ENCODE measurements at regions not wholly inside any gene's neighbourhood (a gene's known extent, or its start where the extent isn't known, plus 50 kb on each side); places are given as distances from the start of the nearest gene placed in this dataset.

- H3K14ac ChIP-seq (ENCODE audit: low read length) = no peak overlapping the region
- H3K27ac ChIP-seq (ENCODE audit: low read depth, low read length) = no peak overlapping the region
- H3K9ac ChIP-seq (ENCODE audit: low read length) = no peak overlapping the region
- no peaks in the 10 kb centered on the region for H3K36me3 ChIP-seq (ENCODE audit: control insufficient read depth in 1 of 2, insufficient read depth in 2 of 2, low read length in 2 of 2)
- H2BK5ac ChIP-seq (ENCODE audit: low read depth, low read length, poor library complexity) = no peak overlapping the region
- no peak overlapping the region for H2BK120ac ChIP-seq (ENCODE audit: insufficient read depth, low read length, poor library complexity)
- no peak overlapping the region for H3K4me3 ChIP-seq (ENCODE audit: low read depth, low read length)
- H2AFZ ChIP-seq (ENCODE audit: insufficient read depth, low read length, poor library complexity) = no peak overlapping the region
- H2BK12ac ChIP-seq (ENCODE audit: low read length) = no peak overlapping the region
- H3K4me2 ChIP-seq (ENCODE audit: low read length) = no peak overlapping the region
- H4K12ac ChIP-seq (ENCODE audit: low read depth, low read length) = no peak overlapping the region
- H3K79me1 ChIP-seq (ENCODE audit: low read length) = no peaks in the 10 kb centered on the region
- peak in 1 of 2 donors; percentile 23 for DNase-seq
- no peak overlapping the region for H4K8ac ChIP-seq (ENCODE audit: low read depth, low read length)
- H3K4ac ChIP-seq (ENCODE audit: low read depth, low read length) = no peak overlapping the region
- no peak overlapping the region for H4K91ac ChIP-seq (ENCODE audit: low read depth, low read length)
- H3K27me3 ChIP-seq (ENCODE audit: insufficient read depth, low read length) = no peaks in the 10 kb centered on the region
- H3K9me3 ChIP-seq (ENCODE audit: insufficient read depth, low read depth, low read length) = peaks cover 2% of the 10 kb centered on the region
- H2AK5ac ChIP-seq (ENCODE audit: low read length) = no peak overlapping the region
- H3K23ac ChIP-seq (ENCODE audit: low read length) = no peak overlapping the region
- no peaks in the 10 kb centered on the region for H3K79me2 ChIP-seq (ENCODE audit: control insufficient read depth, insufficient read depth, low read length, poor library complexity)
- no peaks in the 10 kb centered on the region for H3K4me1 ChIP-seq (ENCODE audit: control insufficient read depth in 1 of 2, insufficient read depth in 2 of 2, low read length in 2 of 2)
- WGBS (ENCODE audit: extremely low coverage, insufficient coverage, insufficient read length) = no CpG with 5 or more reads among the region's 6 CpGs
- H3K18ac ChIP-seq (ENCODE audit: low read length) = no peak overlapping the region
These were observed 114.1 kb downstream of the GXYLT1 start for GRCh38 chr12:42030588-42030987.

GRCh38 chr12:42027546-42027945 is 117.1 kb downstream of the GXYLT1 start:
- H2AK5ac ChIP-seq (ENCODE audit: low read length) = no peak overlapping the region

GRCh38 chr12:42024495-42024830 is 120.2 kb downstream of the GXYLT1 start:
- no peak overlapping the region for H2BK12ac ChIP-seq (ENCODE audit: low read length)
- no CpG with 5 or more reads among the region's 3 CpGs for WGBS (ENCODE audit: extremely low coverage, insufficient coverage, insufficient read length)
- no peak overlapping the region for H2AFZ ChIP-seq (ENCODE audit: insufficient read depth, low read length, poor library complexity)
- no peak overlapping the region for H3K4me3 ChIP-seq (ENCODE audit: low read depth, low read length)
- no peak overlapping the region for H3K4me2 ChIP-seq (ENCODE audit: low read length)
- H3K4me1 ChIP-seq (ENCODE audit: control insufficient read depth in 1 of 2, insufficient read depth in 2 of 2, low read length in 2 of 2) = peaks cover 3 to 12% of the 10 kb centered on the region in 2 experiments
- no peak for DNase-seq
- H3K27ac ChIP-seq (ENCODE audit: low read depth, low read length) = no peak overlapping the region
- H4K8ac ChIP-seq (ENCODE audit: low read depth, low read length) = no peak overlapping the region
- H3K9ac ChIP-seq (ENCODE audit: low read length) = no peak overlapping the region
- no peak overlapping the region for H3K18ac ChIP-seq (ENCODE audit: low read length)
- H4K12ac ChIP-seq (ENCODE audit: low read depth, low read length) = no peak overlapping the region
- H2BK5ac ChIP-seq (ENCODE audit: low read depth, low read length, poor library complexity) = no peak overlapping the region
- peaks cover 2% of the 10 kb centered on the region for H3K9me3 ChIP-seq (ENCODE audit: insufficient read depth, low read depth, low read length)
- H4K91ac ChIP-seq (ENCODE audit: low read depth, low read length) = no peak overlapping the region
- no peaks in the 10 kb centered on the region for H3K27me3 ChIP-seq (ENCODE audit: insufficient read depth, low read length)
- no peak overlapping the region for H2BK120ac ChIP-seq (ENCODE audit: insufficient read depth, low read length, poor library complexity)
- no peaks in the 10 kb centered on the region for H3K79me2 ChIP-seq (ENCODE audit: control insufficient read depth, insufficient read depth, low read length, poor library complexity)
- H3K79me1 ChIP-seq (ENCODE audit: low read length) = peaks cover 5% of the 10 kb centered on the region
- H3K36me3 ChIP-seq (ENCODE audit: control insufficient read depth in 1 of 2, insufficient read depth in 2 of 2, low read length in 2 of 2) = no peaks in the 10 kb centered on the region
- H3K14ac ChIP-seq (ENCODE audit: low read length) = no peak overlapping the region
- no peak overlapping the region for H2AK5ac ChIP-seq (ENCODE audit: low read length)
- no peak overlapping the region for H3K23ac ChIP-seq (ENCODE audit: low read length)
- H3K4ac ChIP-seq (ENCODE audit: low read depth, low read length) = no peak overlapping the region

More at GRCh38 chr12:42027546-42027945, 117.1 kb downstream of the GXYLT1 start:
- H3K4me1 ChIP-seq (ENCODE audit: control insufficient read depth in 1 of 2, insufficient read depth in 2 of 2, low read length in 2 of 2) = peaks cover 0 to 5% of the 10 kb centered on the region in 2 experiments
- no peaks in the 10 kb centered on the region for H3K27me3 ChIP-seq (ENCODE audit: insufficient read depth, low read length)
- no peak overlapping the region for H2AFZ ChIP-seq (ENCODE audit: insufficient read depth, low read length, poor library complexity)
- H4K91ac ChIP-seq (ENCODE audit: low read depth, low read length) = no peak overlapping the region
- H3K27ac ChIP-seq (ENCODE audit: low read depth, low read length) = no peak overlapping the region
- peak overlapping the region; percentile 13 for H3K9ac ChIP-seq (ENCODE audit: low read length)
- no peak overlapping the region for H3K4me2 ChIP-seq (ENCODE audit: low read length)
- DNase-seq = no peak
- no peak overlapping the region for H2BK120ac ChIP-seq (ENCODE audit: insufficient read depth, low read length, poor library complexity)
- no peaks in the 10 kb centered on the region for H3K36me3 ChIP-seq (ENCODE audit: control insufficient read depth in 1 of 2, insufficient read depth in 2 of 2, low read length in 2 of 2)
- WGBS (ENCODE audit: extremely low coverage, insufficient coverage, insufficient read length) = no CpG with 5 or more reads among the region's 5 CpGs
- H3K79me1 ChIP-seq (ENCODE audit: low read length) = no peaks in the 10 kb centered on the region
- H3K4me3 ChIP-seq (ENCODE audit: low read depth, low read length) = no peak overlapping the region
- H4K12ac ChIP-seq (ENCODE audit: low read depth, low read length) = no peak overlapping the region
- no peak overlapping the region for H4K8ac ChIP-seq (ENCODE audit: low read depth, low read length)
- no peak overlapping the region for H2BK12ac ChIP-seq (ENCODE audit: low read length)
- no peak overlapping the region for H3K18ac ChIP-seq (ENCODE audit: low read length)
- H2BK5ac ChIP-seq (ENCODE audit: low read depth, low read length, poor library complexity) = no peak overlapping the region
- no peak overlapping the region for H3K23ac ChIP-seq (ENCODE audit: low read length)
- no peak overlapping the region for H3K14ac ChIP-seq (ENCODE audit: low read length)
- H3K79me2 ChIP-seq (ENCODE audit: control insufficient read depth, insufficient read depth, low read length, poor library complexity) = no peaks in the 10 kb centered on the region
- H3K4ac ChIP-seq (ENCODE audit: low read depth, low read length) = no peak overlapping the region
- H3K9me3 ChIP-seq (ENCODE audit: insufficient read depth, low read depth, low read length) = peaks cover 2% of the 10 kb centered on the region

- H3K4me1 ChIP-seq (ENCODE audit: control insufficient read depth in 1 of 2, insufficient read depth in 2 of 2, low read length in 2 of 2) = peaks cover 3 to 12% of the 10 kb centered on the region in 2 experiments
- H2BK5ac ChIP-seq (ENCODE audit: low read depth, low read length, poor library complexity) = no peak overlapping the region
- H3K18ac ChIP-seq (ENCODE audit: low read length) = no peak overlapping the region
- H3K27ac ChIP-seq (ENCODE audit: low read depth, low read length) = no peak overlapping the region
- H3K27me3 ChIP-seq (ENCODE audit: insufficient read depth, low read length) = no peaks in the 10 kb centered on the region
- no peak overlapping the region for H2BK120ac ChIP-seq (ENCODE audit: insufficient read depth, low read length, poor library complexity)
- peak overlapping the region; percentile 37 for H3K4me2 ChIP-seq (ENCODE audit: low read length)
- H4K12ac ChIP-seq (ENCODE audit: low read depth, low read length) = no peak overlapping the region
- H3K4ac ChIP-seq (ENCODE audit: low read depth, low read length) = no peak overlapping the region
- peaks cover 2% of the 10 kb centered on the region for H3K9me3 ChIP-seq (ENCODE audit: insufficient read depth, low read depth, low read length)
- H3K9ac ChIP-seq (ENCODE audit: low read length) = no peak overlapping the region
- no peaks in the 10 kb centered on the region for H3K36me3 ChIP-seq (ENCODE audit: control insufficient read depth in 1 of 2, insufficient read depth in 2 of 2, low read length in 2 of 2)
- H2BK12ac ChIP-seq (ENCODE audit: low read length) = no peak overlapping the region
- peaks cover 5% of the 10 kb centered on the region for H3K79me1 ChIP-seq (ENCODE audit: low read length)
- no peak overlapping the region for H2AK5ac ChIP-seq (ENCODE audit: low read length)
- peak; percentile 57 to 86 for DNase-seq
- H3K14ac ChIP-seq (ENCODE audit: low read length) = no peak overlapping the region
- no peak overlapping the region for H3K4me3 ChIP-seq (ENCODE audit: low read depth, low read length)
- peak overlapping the region; percentile 1 for H2AFZ ChIP-seq (ENCODE audit: insufficient read depth, low read length, poor library complexity)
- H3K79me2 ChIP-seq (ENCODE audit: control insufficient read depth, insufficient read depth, low read length, poor library complexity) = no peaks in the 10 kb centered on the region
- H4K91ac ChIP-seq (ENCODE audit: low read depth, low read length) = no peak overlapping the region
- WGBS (ENCODE audit: extremely low coverage, insufficient coverage, insufficient read length) = no CpG with 5 or more reads among the region's 25 CpGs
- H3K23ac ChIP-seq (ENCODE audit: low read length) = no peak overlapping the region
- H4K8ac ChIP-seq (ENCODE audit: low read depth, low read length) = peak overlapping the region; percentile 63
These were observed 120.8 kb downstream of the GXYLT1 start for GRCh38 chr12:42023733-42024494.

Data from trophoblast cell (in vitro differentiated cells and primary cell).